AG04449 (cell line): ENCODE measurements at regions not wholly inside any gene's neighbourhood (a gene's known extent, or its start where the extent isn't known, plus 50 kb on each side); places are given as distances from the start of the nearest gene placed in this dataset.

Source experiments
- CTCF ChIA-PET: fragments of 350-600 bp; formaldehyde crosslinking; extraction: SDS; loops from one replicate; lab custom pipeline; 2021; ENCODE audit warnings: antibody characterized with exemption; lab: Yijun Ruan, JAX
- POLR2A ChIA-PET: fragments of 400-600, 350-600 bp; formaldehyde crosslinking; extraction: SDS; loops from one replicate; lab custom pipeline; 2020; ENCODE audit warnings: antibody characterized with exemption, inconsistent platforms; lab: Yijun Ruan, JAX
- DNase-seq: peaks from one replicate; pipeline ENCODE4 v3.0.0-alpha.2; 2010; ENCODE audit warnings: low read depth, low spot score
- H3K4me3 ChIP-seq: 2 replicates; pipeline ENCODE4 v1.5.1; 2011; ENCODE audit warnings: low read depth, mild to moderate bottlenecking, control low read depth, low read length
- CTCF ChIP-seq: IDR thresholded peaks from one replicate; pipeline ENCODE4 v1.5.1; 2011; ENCODE audit warnings: mild to moderate bottlenecking, moderate library complexity, low read length, control low read depth, inconsistent platforms; ENCODE audit not compliant: insufficient read depth; ENCODE audit errors: missing control alignments

- no peak overlapping the region for H3K4me3 ChIP-seq
- ChIA-PET POLR2A (no interaction called here), CTCF (interaction anchor here (1.4 kb wide), 1 partner anchor 17 kb away, joined by 3 read pairs; no protein-coding TSS in a partner anchor)
- no peak for DNase-seq
- TF ChIP-seq CTCF = no peak
These were observed 61.2 kb upstream of the PELI1 start for GRCh38 chr2:64205415-64205814.

- no peak for TF ChIP-seq CTCF
- H3K4me3 ChIP-seq = no peak overlapping the region
- ChIA-PET CTCF (no interaction called here), POLR2A (no interaction called here)
- no peak for DNase-seq
These were observed 63.4 kb upstream of the PELI1 start for GRCh38 chr2:64207573-64207972.

GRCh38 chr2:64210816-64211215 lies 66.6 kb upstream of the PELI1 start:
- no peak for TF ChIP-seq CTCF
- H3K4me3 ChIP-seq = no peak overlapping the region
- no peak for DNase-seq
- CTCF ChIA-PET = interaction anchor here (0.8 kb wide), 1 partner anchor 27 kb away, joined by 3 read pairs; no protein-coding TSS in a partner anchor
- POLR2A ChIA-PET = no interaction called here

- DNase-seq = no peak
- ChIA-PET CTCF (interaction anchor here (0.8 kb wide), 1 partner anchor 26 kb away, joined by 3 read pairs; no protein-coding TSS in a partner anchor), POLR2A (no interaction called here)
- H3K4me3 ChIP-seq = no peak overlapping the region
- TF ChIP-seq CTCF = no peak
These were observed 67.2 kb upstream of the PELI1 start for GRCh38 chr2:64211276-64211921.

GRCh38 chr2:64212346-64212745 lies 68.1 kb upstream of the PELI1 start:
- no peak for TF ChIP-seq CTCF
- H3K4me3 ChIP-seq = no peak overlapping the region
- CTCF ChIA-PET = no interaction called here
- no peak for DNase-seq
- POLR2A ChIA-PET = no interaction called here

- H3K4me3 ChIP-seq = no peak overlapping the region
- ChIA-PET CTCF (no interaction called here), POLR2A (no interaction called here)
- DNase-seq = no peak
- TF ChIP-seq CTCF = no peak
These were observed 68.6 kb upstream of the PELI1 start for GRCh38 chr2:64212801-64213321.
